Keratinocyte (primary cell): ENCODE measurements at regions not wholly inside any gene's neighbourhood (a gene's known extent, or its start where the extent isn't known, plus 50 kb on each side); places are given as distances from the start of the nearest gene placed in this dataset.

Experiments used
- EZH2 ChIP-seq: IDR thresholded peaks from one replicate; pipeline ENCODE4 v1.6.1; 2012; ENCODE audit warnings: inconsistent platforms, mild to moderate bottlenecking, low read length, moderate library complexity
- TF ChIP-seq, protein P1 (sequence below), 3 experiments: IDR thresholded peaks in 1 of 3; conservative IDR thresholded peaks in 1 of 3; optimal IDR thresholded peaks in 1 of 3; 2 replicates in 2 of 3; 3 replicates in 1 of 3; pipeline versions ENCODE3 to v1.5.1; 2011; ENCODE audit warnings: low read length in 3 of 3, mild to moderate bottlenecking in 3 of 3, moderate library complexity in 2 of 3, control low read depth in 1 of 3, inconsistent platforms in 1 of 3; ENCODE audit not compliant: insufficient read depth in 2 of 3; ENCODE audit errors: extremely low read depth in 1 of 3

DNA sequence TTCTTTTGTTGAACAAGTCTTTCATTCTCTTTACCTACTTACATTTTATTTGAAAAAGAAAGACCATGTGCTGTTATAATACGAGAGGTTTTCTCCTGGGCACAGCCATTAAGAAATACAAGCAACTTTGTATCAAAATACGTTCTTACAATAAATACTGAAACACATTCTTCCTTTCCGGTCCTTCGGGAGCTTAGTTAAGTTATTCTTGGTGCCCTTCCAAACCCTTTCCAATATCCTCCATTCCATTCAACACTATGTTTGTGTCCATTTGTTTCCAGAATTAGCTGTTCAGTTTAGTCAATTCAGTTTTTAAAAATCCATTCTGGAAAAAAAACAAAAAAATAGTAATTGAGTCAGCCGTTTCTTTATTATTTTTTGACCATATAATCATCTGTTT lies 746.8 kb upstream of the SLC10A2 start:
- TF ChIP-seq, protein P1, sequence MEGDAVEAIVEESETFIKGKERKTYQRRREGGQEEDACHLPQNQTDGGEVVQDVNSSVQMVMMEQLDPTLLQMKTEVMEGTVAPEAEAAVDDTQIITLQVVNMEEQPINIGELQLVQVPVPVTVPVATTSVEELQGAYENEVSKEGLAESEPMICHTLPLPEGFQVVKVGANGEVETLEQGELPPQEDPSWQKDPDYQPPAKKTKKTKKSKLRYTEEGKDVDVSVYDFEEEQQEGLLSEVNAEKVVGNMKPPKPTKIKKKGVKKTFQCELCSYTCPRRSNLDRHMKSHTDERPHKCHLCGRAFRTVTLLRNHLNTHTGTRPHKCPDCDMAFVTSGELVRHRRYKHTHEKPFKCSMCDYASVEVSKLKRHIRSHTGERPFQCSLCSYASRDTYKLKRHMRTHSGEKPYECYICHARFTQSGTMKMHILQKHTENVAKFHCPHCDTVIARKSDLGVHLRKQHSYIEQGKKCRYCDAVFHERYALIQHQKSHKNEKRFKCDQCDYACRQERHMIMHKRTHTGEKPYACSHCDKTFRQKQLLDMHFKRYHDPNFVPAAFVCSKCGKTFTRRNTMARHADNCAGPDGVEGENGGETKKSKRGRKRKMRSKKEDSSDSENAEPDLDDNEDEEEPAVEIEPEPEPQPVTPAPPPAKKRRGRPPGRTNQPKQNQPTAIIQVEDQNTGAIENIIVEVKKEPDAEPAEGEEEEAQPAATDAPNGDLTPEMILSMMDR (optimal IDR thresholded peaks at IDR 0.05 in 1 of 3, IDR thresholded peaks at IDR 0.05 in 1 of 3, conservative IDR thresholded peaks at IDR 0.05 in 1 of 3; ENCODE audit: extremely low read depth in 1 of 3, insufficient read depth in 2 of 3, low read length in 3 of 3) = no peak
- no peak for TF ChIP-seq EZH2
